Heart left ventricle (tissue), 16 donors: ENCODE measurements at regions not wholly inside any gene's neighbourhood (a gene's known extent, or its start where the extent isn't known, plus 50 kb on each side); places are given as distances from the start of the nearest gene placed in this dataset.

Experiments used
- ATAC-seq, 4 donors: fragments of 200-7000 bp; cut with Tn5 transposase; one replicate each; pipeline ENCODE4 v1.9.1; 2020 to 2022; ENCODE audit warnings: moderate library complexity in 4 of 4, mild to moderate bottlenecking in 3 of 4, moderate number of reproducible peaks in 1 of 4
- DNase-seq, 5 donors: peaks; one replicate each; pipeline ENCODE4 v3.0.0-alpha.2; 2020
- H3K27ac ChIP-seq, 12 donors: fragments of 200-600 bp; sonication (generic) in 4 of 12; one replicate each; pipeline versions ENCODE4 v1.5.0 to v1.8.0; 2016 to 2022; ENCODE audit warnings: mild to moderate bottlenecking in 2 of 12
- H3K27me3 ChIP-seq, 9 donors: fragments of 200-600 bp; sonication (generic) in 2 of 9; one replicate each; pipeline versions ENCODE4 v1.5.1 to v1.8.0; 2016 to 2022; ENCODE audit warnings: mild to moderate bottlenecking in 3 of 9
- H3K36me3 ChIP-seq, 9 donors: fragments of 200-600 bp; sonication (generic) in 2 of 9; one replicate each; pipeline versions ENCODE4 v1.5.0 to v1.8.0; 2018 to 2022; ENCODE audit warnings: mild to moderate bottlenecking in 2 of 9
- H3K4me1 ChIP-seq, 12 donors: fragments of 200-600 bp; sonication (generic) in 4 of 12; one replicate each; pipeline versions ENCODE4 v1.5.0 to v1.8.0; 2016 to 2022; ENCODE audit warnings: mild to moderate bottlenecking in 3 of 12
- H3K4me3 ChIP-seq, 12 donors: fragments of 200-600 bp; sonication (generic) in 4 of 12; one replicate each; pipeline versions ENCODE4 v1.5.0 to v1.8.0; 2017 to 2022; ENCODE audit warnings: mild to moderate bottlenecking in 9 of 12, moderate library complexity in 4 of 12
- H3K9me3 ChIP-seq, 12 donors: fragments of 200-600 bp; sonication (generic) in 4 of 12; one replicate each; pipeline versions ENCODE4 v1.5.0 to v1.8.0; 2016 to 2022; ENCODE audit warnings: mild to moderate bottlenecking in 1 of 12
- CTCF ChIP-seq, 12 donors: fragments of 200-600 bp; sonication (generic) in 4 of 12; IDR thresholded peaks; one replicate each; pipeline versions ENCODE4 v1.5.0 to v1.8.0; 2018 to 2022; ENCODE audit warnings: antibody characterized with exemption in 12 of 12, mild to moderate bottlenecking in 5 of 12
- POLR2A ChIP-seq, 2 donors: fragments of 450-650 bp; IDR thresholded peaks; one replicate each; pipeline ENCODE4 v1.6.1; 2017; ENCODE audit warnings: antibody characterized with exemption in 2 of 2, mild to moderate bottlenecking in 2 of 2, moderate library complexity in 2 of 2
- WGBS, 4 donors: extraction: QIAGEN DNeasy Blood & Tissue Kit in 2 of 4; methylation state at CpG; one replicate each; pipeline versions ENCODE4 v1.1.5 to v1.1.7; 2013 to 2018; 5-methylcytosine and 5-hydroxymethylcytosine counted together
- intact Hi-C, 10 donors: fragments of 100-400 bp; cut with DNase I; formaldehyde crosslinking; loops; one replicate each; pipeline versions ENCODE4 v1.11.1 to v1.14.2; 2022
- donor health status: ischemic (EF 13 %, LVEDD 7.1; RV severe dilation, severe dysfunction).
- donor health status: healthy with polysubstance abuse.
- donor health status: DM: no; HTN: yes; CAD: no.
- donor health status: DM: no; HTN: no; CAD: no.
- donor health status: ischemic (EF 25% LVEDD 6.9; RV normal size, moderate dysfunction).
- donor health status: ischemic (EF 25% LVEDD 5.7; RV mildly dilated, moderate dysfunction).
- donor health status: healthy.
- donor health status: DM: yes; HTN: yes; CAD: no.
- donor health status: ischemic (EF 35%, LVEDD 5.7; RV mildly dilated, moderate dysfunction).
- donor health status: nonischemic (EF 11% LVEDD 7.7; RV severe dilation, severe dysfunction).
- donor health status: DM: yes; HTN: yes; CAD: no.
- donor health status: PGD.
- donor health status: ischemic (EF 29% LVEDD 5.4; RV normal size, mild dysfunction).
- donor health status: nonischemic (EF 23%, LVEDD 6.1; RV moderate dilation, normal function).

- H3K9me3 ChIP-seq, result no peaks in the 10 kb centered on the region
- no peaks in the 10 kb centered on the region for H3K36me3 ChIP-seq
- H3K4me3 ChIP-seq, result no peak overlapping the region
- no peak for ATAC-seq
- WGBS, 4 donors, result 52 to 67% (median 63%) methylated on average over 3 of the region's 3 CpGs
- TF ChIP-seq POLR2A (IDR thresholded peaks at IDR 0.05) (no peak), CTCF (IDR thresholded peaks at IDR 0.05) (no peak)
- H3K4me1 ChIP-seq, result peaks cover 0 to 17% (median under 1%) of the 10 kb centered on the region in 12 donors
- no peak overlapping the region for H3K27ac ChIP-seq
- no peaks in the 10 kb centered on the region for H3K27me3 ChIP-seq
- DNase-seq, result no peak
- intact Hi-C loops, result no loop called here
Measured at GRCh38 chr6:145329257-145329656, 406.1 kb downstream of the EPM2A start.

DNA sequence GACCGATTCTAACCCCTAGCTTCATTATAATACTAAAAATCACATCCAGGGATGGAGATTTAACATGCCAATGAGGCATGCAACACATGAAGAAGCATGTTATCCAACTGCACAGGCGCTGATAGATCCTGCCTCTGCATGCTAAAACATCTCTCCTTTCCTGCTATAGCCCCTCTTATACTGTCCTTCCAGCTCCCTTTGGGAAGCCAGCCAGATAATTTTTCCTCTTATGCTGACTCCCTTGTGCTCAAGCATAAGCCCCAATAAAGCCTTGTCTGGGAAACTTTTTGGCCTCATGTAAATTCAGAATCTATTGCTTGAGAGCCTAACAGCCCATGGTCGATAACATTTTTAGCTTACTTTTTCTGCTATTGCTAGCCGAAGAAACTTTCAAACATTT lies 404.3 kb downstream of the EPM2A start:
- Histone ChIP-seq H3K9me3 (no peaks in the 10 kb centered on the region), H3K27ac (no peak overlapping the region), H3K36me3 (no peaks in the 10 kb centered on the region), H3K27me3 (no peaks in the 10 kb centered on the region), H3K4me3 (no peak overlapping the region), H3K4me1 (peaks cover 0 to 13% (median 0%) of the 10 kb centered on the region in 12 donors)
- DNase-seq (no peak), ATAC-seq (no peak)
- intact Hi-C loops, result no loop called here
- 79 to 81% (median 81%) methylated on average over 4 of the region's 4 CpGs for WGBS, 4 donors
- TF ChIP-seq POLR2A (IDR thresholded peaks at IDR 0.05) (no peak), CTCF (IDR thresholded peaks at IDR 0.05) (no peak)

- H3K4me1 ChIP-seq, result peaks cover 0 to 13% (median 0%) of the 10 kb centered on the region in 12 donors
- intact Hi-C loops, result no loop called here
- TF ChIP-seq CTCF (IDR thresholded peaks at IDR 0.05), result no peak
- no peak for TF ChIP-seq POLR2A (IDR thresholded peaks at IDR 0.05)
- WGBS, 4 donors, result 32 to 41% (median 37%) methylated on average over 2 of the region's 2 CpGs
- peak overlapping the region in 1 of 12 donors; percentile 6 for H3K27ac ChIP-seq
- peak; percentile 33 to 75 (median 61) for ATAC-seq
- H3K4me3 ChIP-seq, result no peak overlapping the region
- no peaks in the 10 kb centered on the region for H3K27me3 ChIP-seq
- no peak for DNase-seq
- no peaks in the 10 kb centered on the region for H3K36me3 ChIP-seq
- no peaks in the 10 kb centered on the region for H3K9me3 ChIP-seq
Measured at GRCh38 chr6:145332011-145332410, 403.3 kb downstream of the EPM2A start.

DNA sequence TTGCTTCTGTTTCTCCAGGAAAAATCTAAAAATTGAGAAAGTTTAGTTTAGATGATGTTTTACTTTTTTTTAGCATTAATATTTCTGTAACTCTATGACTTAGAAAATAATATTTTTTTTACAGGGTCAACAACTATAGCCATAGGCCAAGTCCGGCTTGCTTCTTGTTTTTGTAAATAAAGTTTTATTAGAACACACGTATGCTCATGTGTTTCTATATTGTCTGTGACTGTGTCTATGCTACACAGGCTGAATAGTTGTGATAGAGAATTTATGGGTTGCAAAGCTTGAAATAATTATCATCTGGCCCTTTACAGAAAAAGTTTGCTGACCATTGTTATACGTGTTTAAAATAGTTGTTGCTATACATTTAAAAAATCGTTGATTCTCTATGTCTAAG lies 399.2 kb downstream of the EPM2A start:
- intact Hi-C loops, result no loop called here
- DNase-seq (no peak), ATAC-seq (no peak)
- no peak overlapping the region for H3K4me3 ChIP-seq
- H3K9me3 ChIP-seq, result no peaks in the 10 kb centered on the region
- no peaks in the 10 kb centered on the region for H3K36me3 ChIP-seq
- no peak overlapping the region for H3K27ac ChIP-seq
- WGBS, 4 donors, result 89 to 95% (median 94%) methylated on average over 4 of the region's 4 CpGs
- TF ChIP-seq POLR2A (IDR thresholded peaks at IDR 0.05) (no peak), CTCF (IDR thresholded peaks at IDR 0.05) (no peak)
- no peaks in the 10 kb centered on the region for H3K27me3 ChIP-seq
- H3K4me1 ChIP-seq, result peaks cover 0 to 13% (median 0%) of the 10 kb centered on the region in 12 donors
